ENCODE measurements at regions not wholly inside any gene's neighbourhood (a gene's known extent, or its start where the extent isn't known, plus 50 kb on each side); places are given as distances from the start of the nearest gene placed in this dataset.
"Not testable (repeated sequence)": the region's sequence is repeated elsewhere in the genome, so short reads cannot be mapped to it uniquely, and the experiment has no call there.

GRCh38 chr14:89699071-89699470, 255.5 kb downstream of the EFCAB11 start:
- no peak for DNase-seq (ENCODE audit: low read depth in 2 of 3, low spot score in 2 of 3)

DNA sequence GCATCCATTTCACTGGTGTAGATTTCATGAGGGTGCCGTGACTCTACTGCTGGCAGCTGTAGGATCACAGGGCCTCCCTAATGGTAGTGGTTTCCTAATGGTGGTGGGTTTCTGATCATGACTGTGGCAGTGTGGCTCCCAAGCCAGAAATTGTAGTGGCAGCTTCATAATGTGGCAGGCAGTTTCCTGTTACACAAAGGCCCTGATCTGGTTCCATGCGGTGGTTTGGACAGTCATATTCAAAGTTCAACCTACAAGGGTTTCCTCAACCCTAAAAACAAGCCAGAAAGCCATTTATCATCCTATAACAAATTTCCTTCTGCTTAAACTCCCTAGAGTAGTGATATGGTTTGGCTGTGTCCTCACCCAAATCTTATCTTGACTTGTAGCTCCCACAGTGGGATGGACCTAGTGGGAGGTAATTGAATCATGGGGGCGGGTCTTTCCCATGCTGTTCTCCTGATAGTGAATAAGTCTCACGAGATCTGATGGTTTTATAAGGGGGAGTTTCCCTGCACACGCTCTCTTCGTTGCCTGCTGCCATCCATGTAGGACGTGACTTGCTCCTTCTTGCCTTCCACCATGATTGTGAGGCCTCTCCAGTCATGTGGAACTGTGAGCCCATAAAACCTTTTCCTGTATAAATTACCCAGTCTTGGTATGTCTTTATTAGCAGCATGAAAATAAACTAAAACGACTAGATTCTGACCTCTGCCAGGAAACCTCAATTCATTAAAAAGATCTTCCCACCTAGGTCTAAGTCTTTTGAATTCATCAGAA, 257.1 kb downstream of the EFCAB11 start:
- DNase-seq (ENCODE audit: low read depth in 2 of 3, low spot score in 2 of 3), result no peak

DNA sequence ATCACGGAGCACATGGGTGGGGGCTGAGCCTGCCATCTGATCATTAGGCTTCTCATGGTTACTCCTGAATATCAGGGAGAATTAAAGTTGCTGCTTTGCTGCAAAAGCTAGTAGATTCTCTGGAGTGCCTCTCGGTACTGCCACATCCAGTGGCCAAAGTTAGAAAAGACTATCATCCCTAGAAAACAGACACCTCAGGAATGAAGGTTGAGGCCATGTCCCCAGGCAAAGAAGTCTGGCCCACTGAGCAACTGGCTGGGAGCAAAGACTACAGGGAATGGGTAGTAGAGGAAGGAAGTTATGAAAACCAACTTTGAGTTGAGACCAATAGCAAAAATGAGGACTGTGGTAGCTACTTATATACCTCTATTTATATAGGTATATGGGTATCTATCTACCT, 258.7 kb downstream of the EFCAB11 start:
- DNase-seq (ENCODE audit: low read depth in 2 of 3, low spot score in 2 of 3), result no peak

DNA sequence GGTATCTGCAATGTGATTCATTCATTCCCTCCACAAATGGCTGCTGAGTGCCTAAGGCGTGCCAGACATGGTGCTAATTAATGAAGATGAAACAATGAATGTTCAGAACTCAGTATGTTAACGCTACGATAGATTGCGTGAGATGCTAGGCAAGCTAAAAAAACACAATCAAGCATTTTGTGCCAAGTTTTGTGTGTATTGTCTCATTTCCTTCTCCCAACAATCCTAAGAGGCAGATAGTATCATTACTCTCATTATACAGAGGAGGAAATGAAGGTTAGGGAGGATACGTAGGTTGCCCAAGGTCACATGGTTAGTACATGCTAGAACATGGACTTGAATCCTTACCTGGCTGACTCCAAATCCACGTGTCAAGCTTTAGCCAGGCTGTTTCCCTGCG, 264.4 kb downstream of the EFCAB11 start:
- no peak for DNase-seq (ENCODE audit: low read depth in 2 of 3, low spot score in 2 of 3)

DNA sequence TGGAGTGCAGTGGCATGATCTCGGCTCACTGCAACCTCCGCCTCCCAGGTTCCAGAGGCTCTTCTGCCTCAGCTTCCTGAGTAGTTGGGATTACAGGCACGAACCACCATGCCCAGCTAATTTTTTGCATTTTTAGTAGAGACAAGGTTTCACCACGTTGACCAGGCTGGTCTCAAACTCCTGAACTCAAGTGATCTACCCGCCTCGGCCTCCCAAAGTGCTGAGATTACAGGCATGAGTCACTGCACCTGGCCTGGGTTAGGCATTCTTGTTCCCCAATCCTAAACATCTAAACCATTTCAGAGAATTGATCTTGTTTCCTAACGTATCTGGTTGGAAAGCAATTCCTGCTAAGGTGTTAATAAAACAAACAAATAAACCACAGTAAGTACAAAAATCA, 264.8 kb downstream of the EFCAB11 start:
- DNase-seq (ENCODE audit: low read depth in 2 of 3, low spot score in 2 of 3), result not testable (repeated sequence)

DNA sequence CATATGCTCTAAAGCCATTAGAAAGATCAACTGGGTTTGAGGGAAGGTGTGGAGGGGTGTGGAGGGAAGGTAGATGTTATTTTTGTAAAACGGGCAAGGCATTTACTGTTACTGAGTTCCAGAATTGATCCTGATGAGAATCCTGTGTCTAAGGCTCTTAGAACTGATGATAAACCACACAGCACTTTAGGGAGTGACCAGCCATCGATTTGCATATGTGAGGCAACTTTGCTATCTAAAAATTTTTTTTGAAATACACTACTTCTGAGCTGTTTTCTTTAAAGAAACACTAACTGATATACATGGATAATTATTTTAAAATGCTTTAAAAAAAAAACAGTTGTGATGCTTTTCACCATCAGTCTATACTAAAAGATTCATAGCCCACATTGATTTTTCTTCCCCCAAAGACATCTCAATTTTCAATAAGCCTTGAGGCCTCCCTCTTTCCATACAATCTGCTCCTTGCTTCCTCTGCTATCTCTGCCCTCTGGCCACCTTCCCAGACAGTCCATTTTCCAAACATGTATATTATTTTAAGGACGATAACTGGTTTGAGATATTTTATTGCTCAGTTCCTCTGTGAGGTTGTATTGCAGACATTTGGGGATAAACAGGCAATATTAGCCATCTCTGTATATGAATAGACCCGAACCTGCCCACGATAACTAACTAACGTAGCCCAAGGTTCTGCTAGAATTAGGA, 265.9 kb downstream of the EFCAB11 start:
- DNase-seq (ENCODE audit: low read depth in 2 of 3, low spot score in 2 of 3), result no peak

DNA sequence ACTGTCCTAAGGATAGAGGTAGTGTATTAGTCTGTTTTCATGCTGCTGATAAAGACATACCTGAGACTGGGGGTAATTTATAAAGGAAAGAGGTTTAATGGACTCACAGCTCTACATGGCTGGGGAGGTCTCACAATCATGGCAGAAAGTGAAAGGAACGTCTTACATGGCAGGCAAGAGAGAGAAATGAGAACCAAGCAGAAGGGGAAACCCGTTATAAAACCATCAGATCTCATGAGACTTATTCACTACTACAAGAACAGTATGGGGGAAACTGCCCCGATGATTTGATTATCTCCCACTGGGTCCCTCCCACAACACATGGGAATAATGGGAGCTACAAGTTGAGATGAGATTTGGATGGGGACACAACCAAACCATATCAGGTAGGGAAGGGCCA, 267.4 kb downstream of the EFCAB11 start:
- not testable (repeated sequence) for DNase-seq (ENCODE audit: low read depth in 2 of 3, low spot score in 2 of 3)

DNA sequence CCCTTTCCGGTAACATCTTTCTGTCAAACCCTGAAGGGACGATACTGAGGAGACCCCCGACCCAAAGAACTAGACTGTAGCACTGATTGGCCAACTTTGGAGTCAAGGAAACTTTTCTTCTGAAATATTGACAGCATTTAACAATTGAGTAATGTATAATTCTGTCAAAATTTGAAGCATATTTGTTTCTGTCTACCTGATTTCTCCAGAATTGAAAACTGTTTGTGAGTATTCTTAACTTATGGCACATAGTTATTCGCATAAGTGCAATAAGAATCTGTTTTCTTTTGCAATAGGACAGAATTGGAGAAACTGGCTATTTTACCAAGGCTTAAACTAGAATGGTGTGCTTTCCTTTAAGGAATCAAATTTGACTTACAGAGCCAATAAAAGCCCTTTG, 267.1 kb upstream of the FOXN3 start:
- DNase-seq (ENCODE audit: low read depth in 2 of 3, low spot score in 2 of 3), result no peak

DNA sequence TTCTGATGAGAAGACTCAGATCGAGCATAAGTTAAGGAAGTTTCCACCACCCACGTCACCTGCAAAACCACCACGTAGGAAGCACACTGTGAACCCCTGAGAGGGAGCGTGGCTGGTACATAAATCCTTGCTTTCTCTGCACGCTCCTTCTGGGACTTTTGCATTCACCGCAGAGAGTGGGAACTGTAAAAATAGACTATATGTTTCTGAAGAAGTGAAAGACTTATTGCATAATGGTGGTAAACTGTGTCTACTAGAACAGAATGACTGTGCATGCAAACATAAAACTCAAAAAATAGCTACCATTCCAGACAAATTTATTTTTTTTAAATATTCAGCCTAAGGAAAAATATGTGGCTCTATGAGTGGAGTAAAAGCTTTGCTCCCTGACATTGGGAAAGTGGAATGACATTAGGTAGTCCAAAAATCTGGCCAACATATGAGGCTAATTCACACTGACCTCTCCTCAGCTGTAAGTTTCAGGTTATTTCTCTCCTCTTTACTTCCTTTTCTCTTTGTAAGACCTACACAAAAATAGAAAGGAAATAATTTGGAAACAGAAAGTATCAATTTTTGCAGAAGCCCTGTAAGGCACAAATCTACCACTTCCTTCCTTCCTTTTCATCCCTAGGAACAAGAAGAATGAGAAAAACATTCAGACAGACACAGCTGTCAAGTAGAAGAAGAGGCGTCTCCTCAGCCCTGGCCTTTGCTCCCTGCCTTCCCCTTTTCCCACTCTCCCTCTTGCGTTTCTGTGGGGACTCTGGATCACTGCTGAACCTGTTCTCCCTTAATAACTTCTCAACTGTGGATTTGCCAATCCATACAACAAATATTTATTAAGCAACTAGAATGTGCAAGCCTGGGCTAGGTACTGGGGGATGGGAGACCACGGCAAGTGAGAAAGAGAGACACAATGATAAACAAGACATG, 264.3 kb upstream of the FOXN3 start:
- peak in 1 of 3 experiments; percentile 27 for DNase-seq (ENCODE audit: low read depth in 2 of 3, low spot score in 2 of 3)

- DNase-seq (ENCODE audit: low read depth in 2 of 3, low spot score in 2 of 3), result no peak
These were observed 263.1 kb upstream of the FOXN3 start for GRCh38 chr14:89680156-89680555.

DNA sequence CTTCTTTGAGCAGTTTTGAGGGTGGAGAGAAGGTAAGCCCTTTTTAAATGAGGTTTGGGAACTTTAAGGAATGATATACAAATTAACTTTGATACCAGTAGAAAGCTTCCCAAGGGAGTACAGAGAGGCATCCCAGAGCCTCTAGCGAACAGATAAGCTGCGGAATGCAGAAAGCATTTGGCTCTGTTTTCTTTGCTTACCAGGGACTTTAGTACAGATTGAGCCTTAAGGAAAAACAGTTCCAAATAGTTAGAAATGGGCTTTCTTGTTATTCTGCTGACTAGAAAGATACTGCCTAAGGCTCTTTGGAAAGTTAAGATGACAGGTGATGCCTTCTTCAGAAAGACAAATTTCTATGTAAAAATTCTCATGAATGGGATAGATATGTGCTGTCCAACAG, 261.7 kb upstream of the FOXN3 start:
- no peak for DNase-seq (ENCODE audit: low read depth in 2 of 3, low spot score in 2 of 3)

- DNase-seq (ENCODE audit: low read depth in 2 of 3, low spot score in 2 of 3), result no peak
These were observed 258.6 kb upstream of the FOXN3 start for GRCh38 chr14:89675590-89675989.

- DNase-seq (ENCODE audit: low read depth in 2 of 3, low spot score in 2 of 3), result no peak
These were observed 257.9 kb upstream of the FOXN3 start for GRCh38 chr14:89674936-89675335.

DNA sequence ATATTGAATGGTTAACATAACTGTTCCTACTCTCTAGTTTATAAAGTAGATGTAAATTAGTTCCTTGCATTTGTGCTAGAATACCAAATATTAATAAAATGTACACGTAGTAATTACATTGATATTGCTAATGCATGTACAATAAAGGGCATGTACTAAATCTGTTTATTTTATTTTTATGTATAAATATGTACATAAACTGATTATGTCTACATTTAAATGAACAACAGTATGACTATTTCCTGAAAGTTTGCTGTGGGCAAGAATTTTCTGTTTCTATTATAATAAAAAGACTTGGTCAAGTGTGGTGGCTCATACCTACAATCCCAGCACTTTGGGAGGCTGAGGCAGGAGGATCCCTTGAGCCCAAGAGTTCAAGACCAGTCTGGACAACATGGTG, 257.2 kb upstream of the FOXN3 start:
- no peak for DNase-seq (ENCODE audit: low read depth in 2 of 3, low spot score in 2 of 3)

DNA sequence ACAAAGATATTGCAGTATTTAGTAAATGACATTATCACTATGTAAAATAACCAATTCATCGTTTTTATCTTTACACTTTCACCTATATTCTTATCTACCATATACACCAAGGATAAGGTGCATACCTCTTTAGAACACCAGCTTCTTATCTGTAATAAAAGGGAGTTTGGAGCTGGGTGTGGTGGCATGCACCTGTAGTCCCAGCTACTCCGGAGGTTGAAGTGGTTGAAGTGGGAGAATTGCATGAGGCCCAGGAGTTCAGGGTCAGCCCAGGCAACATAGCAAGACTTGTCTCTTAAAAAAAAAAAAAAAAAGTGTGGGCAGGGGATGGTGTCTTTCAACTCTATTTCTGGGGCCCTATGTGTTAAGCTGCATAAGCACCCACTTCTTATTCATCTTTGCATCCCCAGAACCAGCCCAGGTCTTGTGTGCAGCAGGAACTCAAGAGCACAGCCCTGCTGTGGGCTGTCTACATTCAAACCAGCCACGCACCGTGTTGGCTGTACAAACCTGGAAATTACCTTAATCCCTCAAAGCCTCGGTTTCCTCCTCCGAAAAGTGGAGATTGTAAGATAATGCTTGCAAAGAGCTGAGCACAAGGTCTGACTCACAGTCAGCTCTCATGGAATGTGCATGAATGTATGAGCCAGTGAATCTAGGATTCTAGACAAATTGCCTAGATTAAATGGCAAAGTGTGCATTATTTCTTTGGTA, 256.6 kb upstream of the FOXN3 start:
- DNase-seq (ENCODE audit: low read depth in 2 of 3, low spot score in 2 of 3), result no peak

DNA sequence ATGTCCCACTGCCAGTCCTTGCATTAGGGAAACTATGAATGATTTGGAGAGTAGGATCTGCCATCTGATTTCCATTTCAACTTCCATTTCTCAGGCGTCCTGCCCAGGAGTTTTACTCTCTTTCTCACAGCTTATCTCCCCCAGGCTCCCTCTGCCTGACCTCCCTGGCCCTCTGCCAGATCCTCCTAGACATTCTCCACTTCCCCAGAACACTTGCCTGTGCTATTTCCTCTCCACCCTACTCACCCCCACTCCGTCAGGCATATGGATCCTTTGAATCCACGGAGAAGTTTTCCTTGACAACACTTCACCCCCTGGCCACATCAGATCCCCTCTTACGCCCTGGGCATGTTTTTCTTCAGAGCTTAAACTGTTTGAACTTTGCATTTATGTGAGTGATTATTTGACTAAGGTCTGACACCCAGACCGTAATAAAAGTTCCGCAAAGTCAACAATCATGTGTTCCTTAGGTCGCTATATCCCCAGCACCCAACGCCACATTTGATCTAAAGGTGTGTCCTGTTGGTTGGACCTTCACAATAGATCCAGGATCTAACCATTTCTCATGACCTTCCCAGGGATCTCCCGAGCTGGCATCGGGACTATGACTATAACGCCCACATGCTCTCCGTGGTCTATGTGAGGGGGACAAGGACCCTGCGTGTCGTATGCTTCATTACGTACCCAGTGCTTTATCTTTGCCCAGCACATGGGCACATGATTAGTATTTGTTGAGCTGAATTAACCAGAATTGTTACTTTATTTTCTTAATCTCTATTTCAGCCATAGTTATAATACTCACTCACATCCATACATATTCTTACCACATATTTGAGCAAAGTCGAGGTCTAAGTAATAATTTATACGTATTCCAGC, 255.8 kb upstream of the FOXN3 start:
- DNase-seq (ENCODE audit: low read depth in 2 of 3, low spot score in 2 of 3), result no peak

DNA sequence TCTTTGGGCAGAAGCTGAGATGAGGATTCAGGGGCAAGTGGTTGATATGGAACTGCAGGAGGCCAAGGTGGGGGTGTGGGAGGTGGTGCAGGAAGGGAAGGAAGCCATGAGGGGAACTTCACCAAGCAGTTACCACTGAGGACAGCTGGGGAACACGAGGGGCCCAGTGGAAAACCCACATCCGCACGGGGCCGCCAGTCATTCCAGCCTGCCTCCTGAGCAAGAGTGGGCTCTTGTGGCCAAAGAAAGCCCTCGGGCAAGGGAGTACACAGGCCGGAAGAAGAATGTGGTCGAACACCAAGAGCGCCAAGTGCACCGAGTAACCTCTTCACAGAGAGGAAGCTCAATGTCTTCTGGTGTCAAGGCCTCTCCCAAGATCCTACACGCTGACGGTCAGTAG, 252.2 kb upstream of the FOXN3 start:
- no peak for DNase-seq (ENCODE audit: low read depth in 2 of 3, low spot score in 2 of 3)

DNA sequence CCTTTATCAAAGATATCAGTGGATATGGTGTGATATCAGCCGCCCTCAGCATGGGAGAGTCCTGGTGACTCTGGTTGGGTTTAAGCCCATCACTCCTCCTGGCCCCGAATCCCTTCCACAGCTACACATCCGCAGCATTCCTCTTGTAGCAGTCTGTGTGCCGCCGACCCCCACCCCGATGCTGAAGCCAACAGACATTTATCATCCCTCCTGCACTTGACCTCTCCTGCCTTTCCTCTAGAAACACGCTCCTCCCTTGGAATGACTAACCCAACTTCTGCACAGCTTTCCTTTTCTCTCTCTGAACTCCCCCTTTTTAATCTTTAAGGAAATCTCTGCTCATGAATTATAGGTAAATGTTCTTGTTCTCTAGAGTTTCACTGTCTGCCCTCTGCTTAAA, 250.9 kb upstream of the FOXN3 start:
- DNase-seq (ENCODE audit: low read depth in 2 of 3, low spot score in 2 of 3), result no peak

- DNase-seq (ENCODE audit: low read depth in 2 of 3, low spot score in 2 of 3), result not testable (repeated sequence)
These were observed 248.5 kb upstream of the FOXN3 start for GRCh38 chr14:89665300-89666081.

Measured in activated CD8-positive, alpha-beta memory T cell treated with anti-CD3 and anti-CD28 coated beads for 48 hours (primary cell).